GM18868 (cell line): ENCODE measurements at regions not wholly inside any gene's neighbourhood (a gene's known extent, or its start where the extent isn't known, plus 50 kb on each side); places are given as distances from the start of the nearest gene placed in this dataset.
"Not testable (repeated sequence)": the region's sequence is repeated elsewhere in the genome, so short reads cannot be mapped to it uniquely, and the experiment has no call there.

Source experiments
- ATAC-seq: cut with Tn5 transposase; IDR thresholded peaks from one replicate; pipeline ENCODE4 v1.9.1; 2021; ENCODE audit warnings: mild to moderate bottlenecking, moderate library complexity; ENCODE audit not compliant: unreplicated experiment

DNA sequence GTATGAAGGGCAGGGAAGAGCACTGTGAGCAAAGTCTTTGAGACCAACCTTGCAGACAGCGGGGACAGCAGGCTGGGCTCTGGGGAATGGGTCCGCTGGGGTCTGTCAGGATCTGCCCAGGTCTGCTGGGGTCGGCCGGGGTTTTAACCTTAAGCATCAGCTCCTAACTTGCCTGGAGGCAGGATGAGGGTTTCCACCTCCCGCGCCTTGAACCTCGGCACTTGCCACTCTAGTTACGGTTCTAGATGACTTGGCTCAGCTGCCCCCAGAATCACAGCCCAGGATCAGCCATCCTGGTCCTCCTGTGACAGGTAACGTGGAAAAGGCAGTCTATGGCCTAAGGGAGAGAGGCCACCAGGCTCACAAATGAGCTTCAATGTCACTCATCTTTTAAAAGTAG, 50.4 kb upstream of the CACUL1 start:
- ATAC-seq: no peak

DNA sequence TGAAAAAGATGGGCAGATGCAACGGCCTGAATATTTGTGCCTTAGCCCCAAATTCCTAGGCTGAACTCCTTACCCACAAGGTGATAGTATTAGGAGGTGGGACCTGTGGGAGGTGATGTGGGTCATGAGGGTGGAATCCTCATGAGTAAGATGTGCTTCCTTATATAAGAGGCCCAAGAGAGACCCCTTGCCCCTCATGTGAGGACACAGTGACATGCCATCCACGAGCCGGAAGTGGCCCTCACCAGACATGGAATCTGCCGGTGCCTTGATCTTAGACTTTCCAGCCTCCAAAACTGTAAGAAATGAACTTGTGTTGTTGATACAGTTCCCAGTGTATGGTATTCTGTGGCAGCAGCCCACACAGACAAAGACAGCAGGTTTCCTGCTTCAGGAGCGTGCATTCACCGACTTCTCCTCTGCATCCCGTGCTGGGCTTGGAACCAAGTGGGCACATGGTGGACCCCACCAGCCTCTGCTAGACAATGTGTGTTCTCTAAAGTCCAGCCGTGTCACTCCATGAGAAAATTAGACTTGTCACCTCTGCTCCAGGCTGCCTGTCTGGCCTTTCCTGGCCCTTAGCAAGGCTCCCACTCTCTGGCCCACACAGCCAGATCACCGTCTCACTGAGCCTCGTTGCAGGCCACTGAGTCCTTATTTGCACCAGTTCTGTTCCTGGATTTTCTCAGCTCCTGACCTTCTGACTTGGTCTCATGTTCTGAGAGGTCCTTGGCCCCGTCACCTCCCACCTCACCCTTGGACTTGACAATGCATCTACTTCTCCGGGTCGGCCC, 52.9 kb upstream of the CACUL1 start:
- no peak for ATAC-seq

DNA sequence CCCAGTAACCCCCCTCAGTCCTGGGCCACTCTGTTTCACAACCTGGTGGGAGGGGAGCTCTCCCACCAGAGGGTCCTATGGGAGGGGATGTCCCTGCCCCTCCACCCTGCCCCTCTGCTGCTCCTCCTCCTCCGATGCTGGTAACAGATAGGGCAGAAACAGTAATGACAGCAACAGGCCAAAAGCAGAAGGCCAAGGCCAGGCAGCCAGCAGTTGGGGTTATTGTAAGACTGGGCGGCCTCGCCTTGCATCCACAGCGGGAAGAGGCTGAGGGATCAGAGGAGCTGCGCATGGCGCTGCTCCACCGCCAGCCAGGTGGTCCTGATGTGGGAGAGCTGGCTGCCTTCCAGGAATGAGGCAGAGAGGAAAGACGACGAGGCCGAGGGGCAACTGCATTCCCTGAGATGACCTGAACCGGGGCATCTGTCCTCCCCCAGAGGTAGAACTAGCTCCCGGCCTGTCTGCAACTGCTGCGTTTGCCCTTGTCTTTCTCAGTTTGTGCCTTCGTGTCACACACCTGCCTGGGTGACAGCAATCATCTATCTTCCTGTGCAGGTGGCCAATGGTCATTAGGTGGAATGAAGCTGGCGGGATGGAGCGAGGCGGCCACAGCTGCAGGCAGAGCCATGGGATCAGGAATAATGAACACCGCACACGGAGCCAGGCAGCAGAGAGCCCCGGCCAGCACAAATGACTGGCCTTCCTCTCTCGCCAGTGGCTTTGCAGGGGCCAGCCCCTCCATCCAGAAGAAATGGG, 54.0 kb upstream of the CACUL1 start:
- no peak for ATAC-seq

DNA sequence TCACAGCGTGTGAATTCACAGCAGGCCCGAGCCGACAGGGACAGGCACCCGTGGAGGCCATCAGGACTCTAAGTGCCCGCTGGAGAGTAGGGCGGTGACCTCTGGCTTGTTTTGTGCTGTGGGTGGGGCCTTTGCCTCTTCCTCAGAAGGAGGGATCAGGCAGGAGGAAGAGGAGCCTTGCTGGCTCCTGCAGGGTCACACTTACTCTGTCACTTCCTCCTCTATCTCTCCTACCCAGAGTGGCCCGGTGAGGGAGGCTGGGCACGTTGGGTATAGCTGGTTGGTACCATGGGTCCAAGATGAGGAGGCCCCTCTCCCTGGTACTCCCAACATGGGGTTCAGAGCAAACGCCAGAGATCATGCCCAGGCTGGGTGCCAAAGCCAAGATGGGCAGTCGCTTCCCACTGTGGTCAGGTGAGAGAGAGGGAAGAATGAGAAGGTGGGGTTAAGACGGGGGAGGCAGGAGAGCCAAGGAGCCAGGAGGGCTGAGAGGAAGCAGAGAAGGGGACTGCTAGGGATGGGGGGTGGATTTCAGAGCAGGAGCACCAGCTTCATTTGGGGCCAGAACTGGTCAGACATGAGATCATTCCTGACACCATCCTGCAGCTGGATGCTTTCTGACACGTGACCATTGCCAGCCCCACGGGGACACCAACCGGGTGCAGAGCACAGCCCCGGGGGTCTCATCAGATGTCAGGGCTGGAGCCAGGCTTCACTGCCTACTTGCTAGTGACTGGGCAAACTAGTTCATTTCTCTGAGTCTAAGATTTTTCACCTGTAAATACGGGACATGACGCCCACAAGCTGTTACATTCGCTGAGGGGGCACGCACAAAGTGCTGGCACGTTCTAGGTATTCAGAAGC, 54.8 kb upstream of the CACUL1 start:
- no peak for ATAC-seq

DNA sequence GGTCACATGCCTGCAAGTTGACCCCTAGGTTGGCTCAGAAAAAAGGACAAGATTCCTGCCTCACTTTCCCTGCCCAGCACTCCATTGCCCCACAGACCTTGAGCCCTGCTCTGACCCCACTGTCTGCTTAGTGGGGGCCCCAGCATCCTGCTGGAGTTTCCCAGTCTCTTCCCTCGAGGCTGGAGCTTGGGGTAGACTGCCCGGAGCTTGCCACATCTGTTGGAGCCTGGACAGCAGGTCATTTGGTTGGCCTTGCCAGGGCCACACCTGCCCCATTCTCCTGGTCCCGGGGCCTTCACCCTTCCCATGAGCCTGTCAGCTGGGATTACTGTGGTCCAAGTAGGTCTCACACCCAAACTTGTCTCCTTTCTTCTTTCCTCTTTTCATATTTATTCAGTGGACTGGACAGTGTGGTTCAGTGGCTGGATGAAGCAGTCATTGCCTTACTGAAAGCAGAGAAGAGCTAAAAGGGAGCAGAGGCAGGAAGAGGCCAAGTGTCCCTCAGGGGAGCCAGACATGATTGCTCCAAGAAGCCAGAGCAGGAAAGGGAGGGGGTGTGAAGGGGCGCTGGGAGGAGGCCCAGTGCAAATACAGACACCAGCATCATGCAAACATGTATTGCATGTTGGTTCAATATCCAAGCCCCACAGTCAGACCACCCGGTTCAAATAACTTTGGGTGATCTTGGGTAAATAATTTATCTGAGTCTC, 56.2 kb upstream of the CACUL1 start:
- ATAC-seq: no peak

DNA sequence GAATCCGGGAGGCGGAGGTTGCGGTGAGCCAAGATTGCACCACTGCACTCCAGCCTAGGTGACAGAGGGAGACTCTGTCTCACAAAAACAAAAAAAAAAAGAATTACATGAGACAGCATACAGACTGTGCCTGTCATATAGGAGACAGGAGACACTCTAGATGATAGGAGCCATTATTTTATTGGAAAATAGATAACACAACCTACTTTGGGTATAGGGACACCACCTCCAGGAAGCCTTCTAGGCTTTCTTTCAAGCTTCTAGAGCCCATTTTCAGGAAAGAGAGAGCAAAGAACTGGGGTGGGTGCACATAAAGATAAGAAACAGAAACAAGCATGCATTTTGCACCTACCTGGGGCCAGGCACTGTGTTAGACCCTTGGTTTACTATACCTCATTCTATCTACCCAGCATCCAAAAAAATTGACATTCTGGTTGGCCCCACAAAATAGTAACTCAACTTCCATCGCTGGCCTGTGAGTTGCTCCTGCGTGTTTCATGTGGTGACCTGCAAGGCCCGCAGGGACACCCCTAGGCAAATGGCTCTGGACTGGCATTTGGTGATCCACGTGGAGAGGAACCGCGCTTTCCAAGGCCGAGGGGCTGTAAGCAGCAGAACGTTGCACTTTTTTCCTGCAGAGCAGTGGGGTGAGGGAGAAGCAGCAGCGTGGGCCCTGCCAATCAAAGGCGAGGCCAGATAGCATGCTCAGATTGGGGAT, 57.1 kb upstream of the CACUL1 start:
- no peak for ATAC-seq

DNA sequence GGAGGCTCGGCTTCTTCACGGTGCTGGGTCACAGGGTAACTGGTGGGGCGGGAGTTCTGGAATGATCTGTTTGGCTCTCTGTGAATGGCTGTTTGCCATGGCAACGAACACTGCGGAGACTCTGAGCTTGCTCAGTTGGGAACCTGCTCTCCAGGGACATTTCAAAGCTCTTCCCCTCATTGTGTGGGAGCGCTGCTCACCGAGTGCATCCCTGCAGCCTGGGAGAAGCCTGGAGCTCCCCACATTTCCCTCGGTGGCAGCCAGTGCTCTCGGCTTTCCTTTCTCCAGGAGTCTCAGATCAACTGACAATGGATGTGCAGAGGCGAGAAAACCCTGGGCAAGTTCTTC, 57.6 kb upstream of the CACUL1 start:
- ATAC-seq: no peak

DNA sequence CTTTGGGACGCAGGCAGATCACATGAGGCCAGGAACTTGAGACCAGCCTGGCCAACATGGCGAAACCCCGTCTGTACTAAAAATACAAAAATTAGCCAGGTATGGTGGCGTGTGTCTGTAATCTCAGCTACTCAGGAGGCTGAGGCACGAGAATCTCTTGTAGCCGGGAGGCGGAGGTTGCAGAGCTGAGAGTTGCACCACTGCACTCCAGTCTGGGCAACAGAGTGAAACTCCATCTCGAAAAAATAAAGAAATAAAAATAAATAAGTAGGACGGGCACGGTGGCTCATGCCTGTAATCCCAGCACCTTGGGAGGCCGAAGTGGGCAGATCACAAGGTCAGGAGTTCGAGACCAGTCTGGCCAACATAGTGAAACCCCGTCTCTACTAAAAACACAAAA, 58.2 kb upstream of the CACUL1 start:
- ATAC-seq: not testable (repeated sequence)

DNA sequence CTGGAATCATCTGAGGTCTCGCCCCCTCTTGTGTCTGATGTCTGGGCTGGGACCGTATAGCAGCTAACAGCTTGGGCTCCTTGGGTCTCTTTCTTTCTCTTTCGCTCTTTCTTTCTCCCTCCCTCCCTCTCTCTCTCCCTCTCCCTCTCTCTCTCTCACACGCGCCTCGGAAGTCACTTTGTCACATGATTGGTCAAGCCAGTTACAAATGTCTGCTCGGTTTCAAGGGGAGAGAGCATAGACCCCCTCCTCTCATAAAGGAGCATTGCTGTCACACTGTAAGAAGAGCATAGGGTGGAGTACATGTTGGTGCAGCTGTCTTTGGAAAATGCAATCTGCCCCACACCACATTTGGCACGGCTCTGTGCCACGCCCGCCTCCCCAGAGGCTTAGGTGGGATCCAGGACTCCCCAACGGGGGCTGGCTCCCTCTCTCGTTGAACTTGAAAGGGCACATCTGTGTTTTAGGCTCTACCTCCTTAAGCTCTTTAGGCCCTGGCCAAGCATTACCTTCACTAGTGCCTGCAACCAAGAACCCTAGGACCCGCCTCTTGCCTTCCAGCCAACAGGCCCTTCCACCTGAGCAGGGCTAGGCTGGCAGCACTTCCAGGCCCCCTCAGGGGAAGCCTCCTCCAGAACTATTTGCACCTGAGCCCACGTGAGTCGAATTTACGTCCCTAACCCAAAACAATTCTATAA, 61.9 kb upstream of the CACUL1 start:
- no peak for ATAC-seq

DNA sequence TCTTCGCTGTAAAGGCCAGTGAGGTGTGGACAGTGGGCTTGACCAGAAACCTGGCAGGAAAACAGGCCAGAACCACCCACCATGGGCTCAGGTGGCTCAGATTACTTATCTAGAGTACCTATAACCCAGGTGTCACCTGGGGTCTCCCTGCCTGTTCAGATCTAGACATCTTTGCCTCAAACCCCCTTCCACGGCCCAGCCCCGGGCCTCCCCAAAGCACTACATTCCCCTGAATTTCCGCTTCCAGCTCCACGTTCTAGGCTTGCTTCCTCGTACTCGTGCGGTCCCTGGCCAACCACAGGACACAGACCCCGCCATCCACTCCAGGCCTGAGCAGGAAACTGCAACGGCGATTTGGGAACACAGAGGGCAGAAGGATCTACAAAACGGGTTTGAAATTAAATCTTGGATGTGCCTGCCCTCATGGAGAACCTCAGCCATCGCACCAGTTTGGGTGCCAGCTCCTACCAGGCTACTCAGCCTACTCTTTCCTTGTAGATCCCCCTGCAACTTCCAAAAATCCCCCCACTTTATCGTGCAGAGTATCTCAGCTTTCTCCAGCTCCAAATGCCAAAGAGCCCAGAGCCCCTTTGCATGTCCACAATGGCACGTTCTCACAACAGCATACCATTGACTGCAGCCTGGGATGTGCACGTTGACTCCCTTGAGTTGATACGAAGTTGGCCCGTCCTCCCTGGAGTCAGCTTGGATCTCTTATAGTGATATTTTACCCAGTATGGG, 62.7 kb upstream of the CACUL1 start:
- no peak for ATAC-seq

DNA sequence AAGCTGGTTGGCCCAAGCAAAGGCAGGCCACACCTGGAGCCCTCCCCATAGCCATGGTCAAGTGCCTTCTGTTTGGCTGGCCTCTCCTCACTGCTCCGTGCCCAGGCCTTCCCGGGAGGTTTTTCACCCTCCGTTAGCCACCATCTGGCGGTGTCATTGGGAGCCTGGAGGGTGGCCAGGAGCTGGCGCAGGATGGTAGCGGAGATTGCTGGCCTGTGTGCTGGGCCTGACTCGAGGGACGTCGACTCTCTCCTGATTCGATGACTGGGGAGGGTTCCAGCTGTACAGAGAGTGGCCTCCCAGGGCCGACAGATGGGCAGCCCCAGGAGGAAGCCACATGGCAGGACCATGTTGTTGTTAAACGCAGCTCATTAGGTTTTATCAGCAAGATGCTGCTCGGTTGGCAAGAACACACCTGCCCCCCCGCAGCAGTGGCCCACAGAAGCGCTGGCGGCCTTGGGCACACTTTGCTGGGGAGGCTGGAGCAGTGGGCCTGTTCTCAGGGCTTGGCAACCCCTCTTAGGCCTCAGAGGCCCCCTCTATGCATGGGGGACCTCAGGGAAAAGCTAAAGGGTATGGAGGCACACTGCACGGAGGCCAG, 64.0 kb upstream of the CACUL1 start:
- ATAC-seq: no peak

DNA sequence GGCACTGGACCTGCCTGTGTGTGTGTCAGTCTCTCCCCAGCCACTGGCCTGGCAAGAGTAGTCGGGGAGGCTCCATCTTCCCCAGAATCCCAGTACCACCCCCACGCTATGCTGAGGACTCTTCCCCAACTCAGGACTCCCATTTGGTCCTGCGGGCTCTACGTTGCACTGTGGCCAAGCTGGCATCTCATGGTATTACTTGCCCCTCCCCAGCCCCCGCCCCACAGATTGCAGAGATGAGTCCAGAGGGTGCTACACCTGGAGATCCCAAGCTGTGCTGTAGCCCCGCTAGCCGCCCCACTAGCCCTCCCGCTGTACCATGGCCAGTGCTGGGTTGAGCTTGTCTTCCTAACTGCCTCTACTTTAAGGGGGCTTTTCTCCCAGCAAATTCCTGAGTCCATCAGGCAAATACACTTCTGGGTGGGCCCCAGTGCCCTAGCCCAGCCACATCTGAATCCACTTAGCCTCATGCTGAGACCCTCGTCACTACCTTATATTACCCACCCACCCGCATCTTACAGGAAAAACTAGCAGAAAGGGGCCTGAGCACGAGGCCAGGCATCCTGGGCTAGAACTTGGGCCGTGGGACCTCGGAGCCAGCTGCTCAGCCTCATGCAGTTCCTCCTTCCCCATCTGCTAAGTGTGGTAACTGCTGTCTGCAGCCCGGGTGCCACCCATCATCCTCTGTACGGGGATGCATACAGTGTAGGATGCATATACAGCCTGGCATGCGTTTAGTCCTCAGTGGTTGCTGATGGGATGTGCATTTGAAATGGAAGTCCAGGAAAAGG, 65.8 kb upstream of the CACUL1 start:
- no peak for ATAC-seq

DNA sequence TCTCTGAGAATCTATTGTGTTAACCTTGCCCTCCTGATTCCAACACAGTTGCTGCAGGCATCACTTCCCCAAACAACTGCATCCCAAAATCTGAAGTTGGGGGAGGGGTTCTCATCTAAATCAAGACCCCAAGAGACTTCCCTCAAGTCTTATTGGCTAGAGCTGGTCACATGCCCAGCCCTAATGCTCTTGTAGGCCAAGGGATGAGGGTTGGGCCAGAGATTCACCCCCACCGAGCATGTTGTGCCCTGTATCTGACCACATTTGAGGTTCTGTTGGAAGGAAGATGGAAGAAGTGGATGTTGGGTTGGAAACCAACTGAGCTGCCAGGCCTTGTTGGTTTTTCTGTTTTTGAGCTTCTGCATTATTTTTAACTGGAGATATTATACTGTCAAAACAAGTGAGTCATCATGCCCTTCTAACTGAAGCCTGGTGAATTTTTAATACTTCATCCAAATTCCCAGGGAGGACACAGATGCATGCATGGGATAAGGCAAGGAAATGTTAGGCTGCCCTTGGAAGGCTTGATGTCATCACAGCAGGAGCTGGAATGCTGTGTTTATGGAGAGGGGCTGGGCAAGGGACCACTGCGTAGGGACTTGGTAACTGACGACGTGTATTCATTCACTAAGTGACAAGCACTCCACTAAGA, 68.6 kb upstream of the CACUL1 start:
- no peak for ATAC-seq

DNA sequence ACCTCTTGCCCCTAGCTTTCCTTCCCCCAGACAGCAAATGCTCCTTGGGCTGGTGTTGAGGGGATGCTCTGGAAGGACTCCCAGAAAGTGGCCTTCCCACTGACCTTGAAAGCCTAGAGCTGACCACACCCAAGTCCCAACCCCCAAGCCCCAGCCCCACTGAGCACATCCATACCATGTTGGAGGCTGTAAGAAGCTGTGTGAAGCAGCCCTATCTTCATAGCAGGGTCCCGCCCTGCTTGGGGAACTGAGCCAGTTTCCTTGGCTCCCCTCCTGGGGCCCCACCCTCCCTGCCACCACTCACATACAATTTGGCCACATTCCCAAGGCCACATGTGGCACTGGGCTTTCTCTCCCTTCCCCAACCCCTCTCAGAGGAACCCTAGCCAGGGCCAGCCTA, 72.3 kb upstream of the CACUL1 start:
- ATAC-seq: no peak

DNA sequence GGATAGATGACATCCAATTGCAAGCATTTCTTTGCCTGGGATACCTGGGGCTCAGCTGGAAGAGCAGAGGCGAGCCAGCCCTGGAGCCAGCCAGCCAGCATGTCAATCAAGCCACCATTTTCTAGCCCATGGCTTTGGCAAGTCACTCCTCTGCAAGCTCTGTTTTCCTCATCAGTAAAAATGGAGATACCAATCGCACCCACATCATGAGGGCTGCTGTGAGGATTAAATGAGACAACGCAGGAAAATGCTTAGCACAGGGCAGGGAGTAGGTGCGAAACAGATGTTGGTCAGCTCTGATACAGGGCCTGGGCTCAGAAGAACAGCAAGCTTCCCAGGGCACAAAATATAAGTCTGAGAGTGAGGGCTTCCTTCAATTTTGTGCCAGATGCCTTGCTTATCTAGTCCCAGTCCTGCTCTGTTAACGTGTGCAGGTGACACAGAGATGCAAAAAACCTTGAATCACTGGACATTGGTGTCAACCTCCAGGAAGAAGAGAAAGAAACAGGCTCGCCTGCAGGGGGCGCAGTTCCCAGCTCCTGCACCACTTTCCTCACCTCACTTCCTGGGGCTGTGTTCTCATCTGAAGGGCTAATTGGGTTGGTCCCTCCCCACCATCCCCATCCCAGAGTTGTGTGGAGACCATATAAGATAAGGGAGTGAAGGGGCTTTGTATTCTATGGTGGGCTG, 72.8 kb upstream of the CACUL1 start:
- ATAC-seq: no peak

DNA sequence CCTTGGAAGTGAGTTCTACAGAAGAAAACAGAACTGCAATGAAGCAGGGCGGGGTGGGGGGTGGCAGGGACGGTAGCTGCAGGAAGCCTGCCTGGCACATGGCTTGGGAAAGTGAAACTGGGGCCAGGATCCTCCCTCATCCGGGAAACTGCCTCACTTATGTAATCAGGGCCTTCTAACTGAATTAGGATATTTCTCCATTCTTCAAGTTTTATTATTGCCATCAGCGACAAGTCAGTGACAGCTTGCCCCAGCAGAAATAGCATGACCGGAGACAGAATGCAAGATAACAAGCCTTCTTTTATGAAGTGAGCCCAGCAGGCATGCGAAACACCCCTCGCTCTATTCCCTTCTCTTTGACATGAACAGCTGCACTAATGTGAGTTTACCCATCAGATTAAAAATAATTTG, 77.5 kb upstream of the CACUL1 start:
- ATAC-seq: no peak

DNA sequence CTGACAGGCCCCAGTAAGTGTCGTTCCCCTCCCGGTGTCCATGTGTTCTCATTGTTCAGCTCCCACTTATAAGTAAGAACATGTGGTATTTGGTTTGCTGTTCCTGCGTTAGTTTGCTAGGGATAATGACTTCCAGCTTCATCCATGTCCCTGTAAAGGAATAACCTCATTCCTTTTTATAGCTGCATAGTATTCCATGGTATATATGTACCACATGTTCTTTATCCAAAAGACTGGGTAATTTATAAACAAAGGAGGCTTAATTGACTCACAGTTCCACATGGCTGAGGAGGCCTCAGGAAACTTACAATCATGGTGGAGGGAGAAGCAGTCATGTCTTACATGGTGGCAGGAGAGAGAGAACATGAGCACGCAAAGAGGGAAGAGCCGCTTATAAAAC, 79.6 kb upstream of the CACUL1 start:
- not testable (repeated sequence) for ATAC-seq
